Right ventricle myocardium superior (tissue), 1 donor: ENCODE measurements at regions not wholly inside any gene's neighbourhood (a gene's known extent, or its start where the extent isn't known, plus 50 kb on each side); places are given as distances from the start of the nearest gene placed in this dataset.
A peak's percentile ranks its signal among the peaks of the same experiment; 100 is the strongest.
"Not testable (repeated sequence)": the region's sequence is repeated elsewhere in the genome, so short reads cannot be mapped to it uniquely, and the experiment has no call there.

Experiments used
- ATAC-seq: fragments of 200-7000 bp; cut with Tn5 transposase; one replicate; pipeline ENCODE4 v1.9.1; 2020; ENCODE audit warnings: mild to moderate bottlenecking; ENCODE audit not compliant: poor library complexity
- DNase-seq: peaks from one replicate; pipeline ENCODE4 v3.0.0-alpha.2; 2020
- intact Hi-C: fragments of 100-400 bp; cut with DNase I; formaldehyde crosslinking; loops from one replicate; pipeline ENCODE4 v1.11.2; 2022
- donor health status: DM: no; HTN: yes; CAD: no; lungs with severe emphysema.

DNA sequence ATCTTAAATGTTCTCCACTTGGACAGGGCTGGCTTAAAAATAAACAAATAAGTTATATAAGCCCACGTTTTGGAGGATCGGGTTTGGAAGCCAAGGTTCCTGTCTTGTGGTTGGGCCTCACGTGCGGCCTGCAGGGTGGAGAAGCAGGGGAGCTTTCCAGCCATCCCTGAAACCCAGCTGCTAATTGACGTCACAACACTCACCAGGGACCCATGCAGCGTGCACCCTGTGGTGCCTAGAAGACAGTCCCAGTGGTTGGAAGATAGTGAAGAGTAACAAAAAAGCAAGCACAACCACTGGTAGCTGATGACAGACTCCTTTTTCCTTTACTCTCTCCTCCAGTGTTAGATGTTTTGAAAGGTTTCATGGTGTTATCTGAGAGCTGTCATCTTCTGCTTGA is 142.0 kb upstream of the RBPJ start:
- peak; percentile 70 for DNase-seq
- intact Hi-C loops: no loop called here
- peak; percentile 89 for ATAC-seq

DNA sequence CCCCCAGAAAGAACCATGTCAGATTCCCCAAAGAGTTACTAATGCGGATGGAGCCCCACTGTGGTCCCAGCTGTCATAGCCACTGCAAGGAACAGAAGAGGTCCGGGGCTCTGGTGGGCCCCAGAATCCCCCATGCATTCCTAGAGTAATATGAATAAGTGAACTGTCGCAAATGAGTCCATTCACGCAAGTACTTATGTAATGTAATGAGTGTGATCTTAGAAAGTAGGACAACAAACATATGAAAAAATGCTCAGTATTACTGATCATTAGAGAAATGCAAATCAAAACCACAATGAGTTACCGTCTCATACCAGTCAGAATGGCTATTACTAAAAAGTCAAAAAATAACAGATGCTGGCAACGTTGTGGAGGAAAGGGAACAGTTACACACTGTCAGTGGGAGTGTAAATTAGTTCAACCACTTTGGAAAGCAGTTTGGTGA is 141.5 kb upstream of the RBPJ start:
- intact Hi-C loops: no loop called here

DNA sequence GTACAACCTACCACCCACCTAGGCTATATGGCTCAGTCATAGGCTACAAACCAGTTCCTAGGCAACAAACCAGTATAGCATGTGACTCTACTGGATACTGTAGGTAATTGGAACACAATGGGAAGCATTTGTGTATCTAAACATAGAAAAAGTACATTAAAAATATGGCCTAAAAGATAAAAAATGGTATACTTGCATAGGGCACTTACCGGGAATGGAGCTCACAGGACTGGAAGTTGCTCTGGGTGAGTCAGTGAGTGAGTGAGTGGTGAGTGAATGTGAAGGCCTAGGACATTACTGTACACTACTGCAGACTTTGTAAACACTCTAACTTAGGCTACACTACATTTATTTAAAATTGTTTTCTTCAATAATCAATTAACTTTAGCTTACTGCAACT is 139.2 kb upstream of the RBPJ start:
- intact Hi-C loops: no loop called here
- DNase-seq (no peak), ATAC-seq (no peak)

More for the DNA sequence above, 141.5 kb upstream of the RBPJ start:
- DNase-seq (no peak), ATAC-seq (no peak)

DNA sequence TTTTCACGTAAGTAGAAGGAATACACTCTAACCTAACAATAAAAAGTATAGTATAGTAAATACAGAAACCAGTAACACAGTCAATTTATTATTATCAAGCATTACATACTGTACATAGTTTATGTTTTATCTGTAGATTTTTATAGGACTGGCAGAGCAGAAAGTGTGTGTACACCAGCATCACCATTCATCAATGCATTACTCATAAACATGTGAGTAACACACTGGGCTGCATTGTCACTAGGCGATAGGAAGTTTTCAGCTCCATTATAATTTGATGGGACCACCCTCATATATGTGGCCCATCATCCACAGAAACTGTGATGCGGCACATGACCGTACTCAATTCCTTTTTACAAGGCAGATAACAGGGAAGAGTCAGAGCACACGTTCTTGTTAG is 137.8 kb upstream of the RBPJ start:
- intact Hi-C loops: no loop called here
- ATAC-seq (no peak), DNase-seq (no peak)

DNA sequence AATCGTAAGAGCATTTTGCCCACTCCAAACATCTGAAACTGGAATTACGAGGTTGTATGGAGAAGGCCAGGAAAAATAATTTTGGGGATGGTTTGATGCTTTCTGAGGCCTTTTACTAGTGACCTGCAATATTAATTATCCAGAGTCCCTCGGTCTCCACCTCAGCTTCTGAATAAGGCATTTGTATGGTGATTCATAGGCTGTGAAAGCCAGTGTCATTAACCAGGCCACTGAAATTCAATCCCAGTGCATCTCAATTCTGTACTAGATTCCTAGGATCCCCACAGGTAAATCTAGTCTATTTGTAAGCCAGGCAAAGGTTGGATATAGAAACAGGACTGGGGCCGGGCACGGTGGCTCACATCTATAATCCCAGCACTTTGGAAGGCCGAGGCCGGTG is 135.4 kb upstream of the RBPJ start:
- ATAC-seq: no peak
- intact Hi-C loops: no loop called here

DNA sequence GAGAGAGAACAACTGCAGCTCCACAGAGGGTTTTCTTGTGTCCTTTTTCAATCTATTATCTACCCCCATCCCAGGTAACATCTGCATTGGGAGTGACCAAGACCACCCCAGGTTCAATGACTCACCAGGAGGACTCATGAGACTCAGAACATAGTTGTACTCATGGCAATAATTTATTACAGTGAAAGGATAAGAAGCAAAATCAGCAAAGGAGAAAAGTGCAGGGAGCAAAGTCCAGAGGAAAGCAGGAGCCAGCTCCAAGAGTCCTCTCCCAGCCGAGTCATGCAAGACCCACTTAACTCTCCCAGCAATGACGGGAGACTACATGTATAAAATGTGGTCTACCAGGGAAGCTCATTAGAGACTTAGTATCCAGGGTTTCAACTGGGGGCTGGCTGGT is 129.5 kb upstream of the RBPJ start:
- intact Hi-C loops: no loop called here
- DNase-seq: no peak
- no peak for ATAC-seq

More for the DNA sequence above, 135.4 kb upstream of the RBPJ start:
- no peak for DNase-seq

DNA sequence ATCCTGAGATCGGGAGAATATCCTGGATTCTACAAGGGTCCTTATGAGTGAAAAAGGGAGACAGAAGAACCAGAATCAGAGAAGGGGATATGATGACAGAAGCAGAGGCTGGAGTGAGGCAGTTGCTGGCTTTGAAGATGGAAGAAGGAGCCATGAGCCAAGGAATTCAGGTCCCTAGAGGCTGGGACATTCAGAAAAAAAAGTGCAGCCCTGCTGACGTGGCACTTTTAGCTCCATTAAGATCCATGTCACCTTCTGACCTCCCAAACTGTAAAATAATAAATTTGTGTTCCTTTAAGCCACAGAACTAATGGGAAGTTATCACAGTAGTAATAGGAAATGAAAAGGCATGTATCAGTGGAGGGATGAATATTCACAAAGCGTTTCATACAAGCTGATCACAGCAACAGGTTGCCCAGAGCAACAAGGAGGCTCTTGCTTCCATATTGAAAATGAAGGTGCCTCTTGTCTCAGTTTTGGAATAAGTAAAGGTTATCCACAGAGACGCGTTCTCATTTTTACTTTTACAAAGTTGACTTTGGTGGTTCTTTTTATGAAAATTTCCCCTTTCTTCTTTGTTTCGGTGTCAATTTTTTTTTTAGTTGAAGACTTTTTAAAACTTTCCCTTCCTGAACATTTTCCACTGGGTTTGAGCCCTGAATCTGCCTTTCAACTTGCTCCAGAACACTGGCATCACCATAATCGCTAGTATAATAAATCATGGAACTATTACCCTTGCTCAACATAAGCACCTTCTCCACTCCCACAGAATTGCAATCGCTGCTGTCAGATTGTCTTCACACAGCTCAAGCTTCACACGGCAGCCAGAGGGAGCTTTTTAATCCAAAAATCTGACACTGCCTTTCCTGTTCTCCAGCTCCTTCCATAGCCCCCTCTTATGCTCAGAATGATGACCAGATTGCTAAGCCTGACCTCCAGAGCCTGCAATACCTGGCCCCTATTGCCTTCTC is 127.6 kb upstream of the RBPJ start:
- intact Hi-C loops: no loop called here
- no peak for DNase-seq
- peak; percentile 29 for ATAC-seq

DNA sequence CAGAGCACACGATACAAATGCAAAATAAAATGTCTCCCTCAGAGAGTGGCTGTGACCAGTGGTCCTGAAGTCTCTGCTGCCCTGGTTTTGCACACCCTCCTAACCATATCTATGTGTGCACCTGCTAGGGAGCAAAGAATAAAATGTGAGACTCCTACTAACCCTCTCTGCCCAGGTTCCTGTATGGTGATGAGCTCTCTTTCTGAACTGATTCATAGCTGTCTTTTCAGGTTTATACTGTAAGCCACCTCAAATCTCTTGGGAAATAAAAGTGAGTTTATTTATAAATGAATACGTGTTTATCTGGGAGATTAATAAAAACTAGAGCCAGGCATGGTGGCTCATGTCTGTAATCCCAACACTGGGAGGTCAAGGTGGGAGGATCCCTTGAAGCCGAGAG is 126.0 kb upstream of the RBPJ start:
- DNase-seq (no peak), ATAC-seq (no peak)
- intact Hi-C loops: no loop called here

DNA sequence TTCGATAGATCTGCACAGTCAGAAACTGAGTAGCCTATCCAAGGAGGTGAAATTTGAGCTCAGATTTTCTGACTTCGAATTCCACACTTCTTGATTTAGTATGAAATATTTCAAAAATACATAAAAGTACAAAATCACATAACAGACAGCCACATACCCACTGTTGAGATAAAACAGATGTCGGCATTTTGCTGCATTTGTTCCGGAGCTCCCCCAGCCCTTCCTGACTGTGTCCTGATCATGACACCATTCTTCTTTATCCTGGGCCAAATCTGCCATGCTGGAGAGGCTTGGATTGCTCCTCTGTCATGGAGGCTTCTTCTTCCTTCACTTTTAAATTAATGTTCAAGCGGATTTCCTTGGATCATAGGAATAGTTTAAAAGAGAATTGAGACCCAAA is 124.2 kb upstream of the RBPJ start:
- ATAC-seq: no peak

DNA sequence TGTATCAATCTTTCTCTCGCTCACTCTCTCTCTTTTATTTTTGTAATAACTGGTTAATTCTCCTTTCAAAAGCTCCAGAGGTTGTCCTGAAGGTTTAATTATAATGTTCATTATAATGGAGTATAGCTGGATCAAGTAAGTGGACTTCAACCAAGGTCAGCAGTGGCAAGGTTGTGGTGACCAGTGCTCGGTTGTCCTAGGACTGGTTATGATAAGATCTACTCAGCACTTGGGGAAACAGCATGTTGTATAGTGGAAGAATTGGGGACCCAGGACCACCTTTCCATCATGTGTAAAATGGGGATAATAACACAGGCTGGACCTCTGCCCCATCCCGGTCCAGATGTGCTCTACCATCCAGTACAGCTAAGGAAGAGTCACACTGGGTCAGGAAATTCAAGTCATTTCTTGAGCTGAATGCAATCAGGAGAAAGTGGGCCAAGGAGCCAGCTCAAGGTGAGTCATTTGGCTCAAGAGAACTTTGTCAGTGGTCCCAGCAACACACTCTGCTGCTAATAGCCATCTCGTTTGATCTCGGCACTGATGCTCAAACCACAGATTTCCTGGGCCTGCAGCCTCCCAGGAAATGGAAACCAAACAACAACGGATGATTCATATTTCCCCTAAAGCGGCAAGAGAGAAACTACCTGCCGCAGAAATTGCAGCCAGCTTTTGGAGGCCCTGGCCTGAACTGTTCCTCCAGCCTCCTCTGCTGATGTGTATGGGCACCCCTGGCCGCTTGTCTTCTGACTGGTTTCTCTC is 123.6 kb upstream of the RBPJ start:
- intact Hi-C loops: no loop called here
- no peak for DNase-seq
- ATAC-seq: no peak

More for the DNA sequence above, 124.2 kb upstream of the RBPJ start:
- no peak for DNase-seq
- intact Hi-C loops: no loop called here

DNA sequence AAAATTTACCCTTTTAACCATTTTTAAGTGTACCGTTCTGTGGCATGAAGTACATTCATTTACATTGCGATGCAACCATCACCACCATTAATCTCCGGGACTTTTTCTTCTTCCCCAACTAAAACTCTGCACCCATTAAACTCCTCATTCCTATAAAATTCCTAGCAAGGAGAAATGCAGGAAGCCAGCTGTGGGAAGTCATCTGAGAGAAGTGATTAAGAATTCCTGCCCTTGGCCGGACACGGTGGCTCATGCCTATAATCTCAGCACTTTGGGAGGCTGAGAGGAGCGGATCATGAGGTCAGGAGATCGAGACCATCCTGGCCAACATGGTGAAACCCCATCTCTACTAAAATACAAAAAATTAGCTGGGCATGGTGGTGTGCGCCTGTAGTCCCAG is 121.9 kb upstream of the RBPJ start:
- DNase-seq, ATAC-seq, intact Hi-C loops: not testable (repeated sequence)

DNA sequence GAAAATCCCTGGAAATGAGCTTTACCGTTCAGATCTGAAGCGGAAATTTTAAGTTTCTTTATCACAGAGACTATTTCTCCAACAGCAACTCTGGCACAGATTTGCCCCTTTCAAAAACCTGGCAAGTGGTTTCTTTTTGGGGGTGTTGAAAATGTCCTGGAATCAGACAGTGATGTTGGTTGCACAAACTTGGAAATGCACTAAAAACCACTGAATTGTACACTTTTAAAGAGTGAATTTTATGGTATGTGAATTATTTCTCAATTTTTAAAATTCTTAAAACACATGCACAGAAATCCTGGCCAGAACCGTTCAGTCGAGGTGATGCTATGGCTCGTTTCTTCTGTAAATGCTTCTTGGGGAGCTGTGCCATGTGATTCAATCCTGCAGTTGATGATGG is 121.2 kb upstream of the RBPJ start:
- DNase-seq (no peak), ATAC-seq (no peak)
- intact Hi-C loops: no loop called here

DNA sequence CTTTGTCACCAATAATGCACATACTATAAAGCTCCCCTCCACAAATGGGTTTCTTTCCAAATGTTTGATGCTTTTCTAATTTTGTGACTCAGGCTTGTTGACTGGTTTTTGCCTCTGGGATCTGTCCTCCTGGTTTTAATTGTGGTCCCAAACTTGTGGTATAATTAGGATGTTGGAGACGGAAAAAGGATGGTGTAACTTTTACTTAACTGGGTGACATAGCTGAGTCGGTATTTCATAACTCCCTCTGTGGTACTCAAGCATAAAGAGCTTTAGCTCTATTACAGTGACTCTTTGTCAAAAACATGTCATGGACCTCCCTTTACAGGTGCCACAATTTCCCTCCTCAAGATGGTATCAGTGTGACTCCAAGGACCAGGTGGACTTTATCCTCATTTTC is 119.7 kb upstream of the RBPJ start:
- intact Hi-C loops: no loop called here
- ATAC-seq: no peak
- no peak for DNase-seq

DNA sequence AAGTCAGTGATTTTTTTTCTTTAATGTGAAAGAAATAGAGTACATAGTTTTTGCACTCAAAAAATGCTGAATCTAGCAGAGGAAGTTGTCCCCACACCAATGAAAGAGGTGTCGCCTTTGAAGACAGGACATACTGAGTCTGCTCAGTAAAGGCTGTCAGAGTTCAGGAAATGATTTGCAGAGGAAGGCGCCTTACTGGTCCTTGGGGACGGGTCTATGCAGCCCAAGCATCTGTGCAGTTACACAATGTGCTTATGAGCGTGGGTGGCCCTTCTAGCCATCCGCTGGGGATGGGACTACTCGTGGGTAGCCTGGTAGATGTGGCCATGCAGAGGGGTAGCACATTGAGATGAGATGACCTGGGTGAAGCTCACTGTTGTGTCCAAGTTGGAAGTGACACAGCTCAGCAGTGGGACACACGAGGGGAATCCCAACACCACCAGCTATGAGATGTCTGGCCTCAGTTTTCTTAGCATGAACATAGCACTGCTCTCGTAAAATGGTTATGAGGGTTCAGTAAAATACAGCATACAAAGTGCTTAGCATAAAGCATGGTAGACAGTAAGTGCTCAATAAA is 116.5 kb upstream of the RBPJ start:
- DNase-seq: no peak
- peak; percentile 18 for ATAC-seq
- intact Hi-C loops: no loop called here

DNA sequence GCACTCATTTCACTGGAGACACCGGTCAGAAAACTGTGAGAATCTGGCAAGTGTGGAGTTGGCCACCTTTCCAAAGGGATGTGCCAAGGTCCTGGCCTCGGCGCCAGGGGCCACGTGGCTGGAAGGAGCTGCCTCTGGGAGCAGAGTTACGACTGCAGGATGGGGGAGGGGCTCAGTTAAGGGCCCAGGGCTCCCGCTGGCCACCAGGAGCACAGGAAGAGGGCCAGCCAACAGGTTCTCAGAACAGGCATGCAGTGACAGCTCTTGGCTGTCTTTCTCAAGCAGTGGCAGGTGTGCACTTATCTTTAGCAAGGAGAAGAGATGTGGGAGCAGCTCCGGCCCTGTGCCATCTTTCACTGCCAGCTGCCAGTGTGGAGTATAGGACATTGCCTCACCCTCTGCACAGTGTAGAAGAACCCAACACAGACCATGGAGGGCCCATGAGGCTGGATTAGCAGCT is 115.9 kb upstream of the RBPJ start:
- intact Hi-C loops: no loop called here
- DNase-seq (peak; percentile 68), ATAC-seq (peak; percentile 83)

DNA sequence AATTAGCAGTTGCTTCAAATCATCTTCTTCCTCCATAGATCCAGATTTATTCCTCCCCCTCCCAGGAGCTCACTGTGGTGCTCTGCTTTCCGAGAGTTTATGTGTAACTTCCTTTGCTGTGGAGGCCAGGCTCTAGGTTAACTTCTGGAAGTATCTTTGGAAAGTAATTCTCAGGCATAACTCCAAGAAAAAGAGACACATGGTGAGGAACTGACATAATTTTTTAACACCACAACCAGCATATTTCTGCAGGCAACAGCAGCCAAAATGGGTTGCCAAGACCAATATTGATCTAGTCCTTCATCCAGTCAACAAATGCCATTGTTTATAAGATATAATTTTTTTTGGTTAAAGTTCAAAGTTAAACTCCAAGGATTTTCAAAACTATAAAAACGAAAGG is 114.5 kb upstream of the RBPJ start:
- ATAC-seq: peak; percentile 78
- intact Hi-C loops: no loop called here
- DNase-seq: no peak

DNA sequence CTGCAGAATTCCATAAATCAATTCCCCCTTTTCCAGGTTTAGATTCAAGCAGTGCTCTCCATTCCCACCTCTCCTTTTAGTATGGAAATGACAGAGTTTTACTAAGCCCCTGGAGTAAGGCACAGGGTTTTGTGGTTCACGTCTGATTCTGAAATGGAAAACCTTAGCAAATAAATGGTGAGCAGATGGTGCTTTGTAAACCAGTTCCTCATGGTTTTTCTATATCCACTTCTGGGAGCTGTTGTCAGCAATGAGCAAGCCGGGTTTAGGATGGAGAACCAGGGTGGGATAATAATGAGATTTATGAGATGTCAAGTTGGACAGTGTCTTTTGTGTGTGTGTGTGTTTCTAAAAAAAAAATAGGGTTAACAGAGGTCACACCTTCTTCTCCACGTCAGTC is 113.8 kb upstream of the RBPJ start:
- DNase-seq (no peak), ATAC-seq (no peak)
- intact Hi-C loops: no loop called here

DNA sequence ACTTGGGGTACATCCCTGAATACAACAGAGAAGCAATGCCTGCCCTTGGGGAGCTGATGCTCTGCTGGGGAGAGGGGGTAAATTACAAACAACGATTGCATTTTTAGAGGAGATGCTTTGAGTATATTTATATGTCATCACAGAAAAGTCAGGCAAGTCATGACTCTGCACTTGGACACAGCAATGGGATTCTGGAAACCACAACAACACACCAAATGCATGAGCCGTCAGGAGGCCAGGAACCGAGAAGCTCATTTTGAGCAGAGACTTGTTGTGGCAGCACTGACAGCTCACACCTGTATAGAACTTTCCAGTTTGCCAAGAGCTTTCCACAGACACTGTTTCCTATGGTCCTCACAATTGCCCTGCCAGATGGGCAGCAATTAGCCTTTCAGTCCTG is 113.2 kb upstream of the RBPJ start:
- intact Hi-C loops: no loop called here
- ATAC-seq (no peak), DNase-seq (no peak)

DNA sequence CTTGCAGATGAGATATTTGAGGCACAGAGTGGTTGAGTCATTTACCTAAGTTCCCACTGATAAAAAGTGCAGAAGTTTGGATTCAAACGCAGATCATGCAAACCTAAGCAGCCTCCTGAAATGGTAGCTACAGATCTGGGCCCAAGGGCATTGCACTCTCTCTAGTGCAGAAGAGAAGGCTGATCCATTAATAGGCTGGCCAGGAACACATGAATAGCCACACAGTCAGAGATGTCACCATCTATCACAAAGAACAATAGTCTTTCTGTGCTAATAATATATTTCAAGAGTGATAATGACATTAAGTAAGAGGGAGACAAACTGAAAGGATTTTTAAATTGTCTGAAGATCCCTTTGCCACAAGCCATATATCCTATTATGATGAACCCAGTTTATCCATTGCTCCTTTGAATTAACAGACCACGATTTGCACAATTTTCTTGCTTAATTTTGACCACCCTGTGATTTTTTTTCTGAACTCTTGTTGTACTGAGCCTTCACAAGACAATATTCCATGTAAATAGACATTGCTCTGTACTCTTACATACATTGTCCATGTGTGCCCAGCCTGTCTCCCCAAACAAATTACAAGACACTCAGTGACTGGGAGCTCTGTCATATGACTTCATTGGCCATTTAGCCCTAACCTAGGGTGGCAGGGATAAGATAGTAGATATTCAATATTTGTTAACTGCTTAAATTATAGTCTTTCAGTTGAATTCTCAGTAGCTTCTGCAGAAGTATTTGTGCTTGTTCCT is 112.4 kb upstream of the RBPJ start:
- ATAC-seq (no peak), DNase-seq (no peak)
- intact Hi-C loops: no loop called here
